IMR-90 (cell line): ENCODE measurements at regions not wholly inside any gene's neighbourhood (a gene's known extent, or its start where the extent isn't known, plus 50 kb on each side); places are given as distances from the start of the nearest gene placed in this dataset.

Experiments used
- BHLHE40 ChIP-seq: fragments of 150-350 bp; IDR thresholded peaks from 2 replicates; pipeline ENCODE4 v1.6.1; 2016; ENCODE audit warnings: mild to moderate bottlenecking, low read depth, low read length
- CTCF ChIP-seq: conservative IDR thresholded peaks from 2 replicates; pipeline ENCODE4 v1.5.1; 2012; ENCODE audit warnings: mild to moderate bottlenecking, low read depth, low read length, improper control_type of control experiment
- POLR2A ChIP-seq: IDR thresholded peaks from 2 replicates; pipeline ENCODE4 v1.6.1; 2012; ENCODE audit warnings: mild to moderate bottlenecking, low read depth, low read length

GRCh38 chr4:26141911-26142638, 178.7 kb upstream of the RBPJ start:
- TF ChIP-seq BHLHE40 (no peak), CTCF (no peak), POLR2A (no peak)
